ENCODE measurements at regions not wholly inside any gene's neighbourhood (a gene's known extent, or its start where the extent isn't known, plus 50 kb on each side); places are given as distances from the start of the nearest gene placed in this dataset.
A peak's percentile ranks its signal among the peaks of the same experiment; 100 is the strongest.

DNA sequence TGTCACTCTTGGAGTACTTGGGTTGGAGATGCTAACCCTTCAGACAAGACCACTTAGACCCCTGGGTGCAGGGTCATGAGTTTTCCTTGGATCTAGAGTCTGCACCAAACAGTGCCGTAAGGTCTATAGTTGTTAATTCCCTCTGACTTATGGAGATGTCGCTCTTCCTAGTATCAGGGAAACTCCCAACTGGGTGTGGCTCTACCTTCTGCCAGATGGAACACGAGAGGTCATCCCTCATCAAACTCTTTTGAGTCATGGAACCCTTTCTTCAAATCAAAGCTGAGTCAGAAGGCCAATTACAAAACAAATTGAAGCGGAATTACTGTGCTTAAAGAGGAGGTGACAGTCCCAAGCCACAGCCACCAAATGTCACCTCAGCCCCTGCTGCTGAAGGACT, 514.9 kb upstream of the PROK2 start:
- no peak for DNase-seq (ENCODE audit: low spot score)

- DNase-seq (ENCODE audit: low spot score), result no peak
Observed at GRCh38 chr3:72299321-72299802, 514.4 kb upstream of the PROK2 start.

GRCh38 chr3:72298201-72299152, 513.5 kb upstream of the PROK2 start:
- no peak for DNase-seq (ENCODE audit: low spot score)

DNA sequence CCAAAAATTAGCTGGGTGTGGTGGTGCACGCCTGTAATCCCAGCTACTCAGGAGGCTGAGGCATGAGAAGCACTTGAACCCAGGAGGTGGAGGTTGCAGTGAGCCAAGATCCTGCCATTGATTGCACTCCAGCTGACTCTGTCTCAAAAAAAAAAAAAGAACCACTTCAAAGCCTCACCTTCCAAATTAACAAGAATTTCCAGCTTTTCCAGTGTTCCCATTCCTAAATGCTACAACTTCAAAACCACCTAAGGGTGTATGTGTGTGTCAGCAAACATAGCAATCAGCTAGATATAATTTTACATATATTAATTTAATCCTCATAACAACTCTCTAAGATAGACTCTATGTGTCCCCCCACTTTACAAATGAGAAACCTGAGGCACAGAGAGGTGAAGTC, 512.5 kb upstream of the PROK2 start:
- no peak for DNase-seq (ENCODE audit: low spot score)

- no peak for DNase-seq (ENCODE audit: low spot score)
Observed at GRCh38 chr3:72296477-72297111, 511.6 kb upstream of the PROK2 start.

DNA sequence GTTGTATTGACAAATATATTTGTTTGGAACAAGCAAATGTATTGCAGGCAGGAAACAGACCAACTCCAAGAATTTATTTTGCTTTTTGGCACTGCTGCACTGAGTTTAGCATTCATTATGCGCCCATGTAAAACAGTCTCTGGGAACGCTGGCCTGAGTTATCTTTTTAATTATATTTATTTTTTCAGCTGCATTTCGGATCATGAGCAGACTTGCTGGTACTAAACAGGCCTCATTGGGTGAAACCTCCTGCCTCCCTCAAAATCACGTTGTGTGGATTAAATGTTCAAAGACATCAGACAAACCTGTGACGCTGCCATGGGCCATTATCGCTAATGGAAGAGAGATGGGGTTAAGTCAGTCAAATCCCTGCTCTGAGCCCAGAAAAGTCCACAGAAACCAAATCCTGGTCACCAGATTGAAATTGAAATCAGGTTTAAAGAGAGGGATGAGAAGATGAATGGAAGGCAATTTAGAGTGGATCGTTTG, 511.1 kb upstream of the PROK2 start:
- no peak for DNase-seq (ENCODE audit: low spot score)

DNA sequence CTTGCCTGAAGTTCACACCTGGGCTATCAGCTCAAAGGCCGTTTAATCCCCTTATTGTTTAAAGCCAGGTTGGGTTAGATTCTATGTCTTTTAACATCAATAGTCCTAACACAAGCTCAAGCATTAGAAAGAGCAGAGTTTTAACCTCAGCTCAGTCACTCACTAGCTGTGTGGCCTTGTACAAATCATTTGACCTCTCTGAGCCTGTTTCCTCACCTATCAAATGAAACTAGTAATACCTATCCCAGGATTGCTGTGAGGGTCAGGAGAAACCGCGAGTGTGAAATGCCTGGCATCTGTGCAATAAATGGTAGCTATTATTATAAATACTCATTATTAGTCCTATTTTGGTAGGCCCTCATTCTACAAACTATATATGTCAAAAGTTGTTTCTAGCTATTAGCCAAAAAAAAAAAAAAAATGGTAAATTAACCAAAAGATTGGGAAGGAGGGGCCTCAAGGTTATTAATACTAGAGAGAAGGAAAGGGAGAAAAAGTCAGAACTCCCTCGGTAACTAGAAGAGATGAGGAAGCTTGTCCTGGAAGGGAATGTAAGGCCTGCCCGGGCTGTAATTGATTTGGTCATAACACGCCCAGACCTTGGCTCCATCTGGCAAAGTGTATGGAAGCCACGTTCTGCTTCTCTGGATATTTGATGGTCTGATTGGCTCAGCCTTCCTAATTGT, 510.5 kb upstream of the PROK2 start:
- no peak for DNase-seq (ENCODE audit: low spot score)

GRCh38 chr3:72290859-72291638, 506.1 kb upstream of the PROK2 start:
- DNase-seq (ENCODE audit: low spot score), result peak; percentile 25

DNA sequence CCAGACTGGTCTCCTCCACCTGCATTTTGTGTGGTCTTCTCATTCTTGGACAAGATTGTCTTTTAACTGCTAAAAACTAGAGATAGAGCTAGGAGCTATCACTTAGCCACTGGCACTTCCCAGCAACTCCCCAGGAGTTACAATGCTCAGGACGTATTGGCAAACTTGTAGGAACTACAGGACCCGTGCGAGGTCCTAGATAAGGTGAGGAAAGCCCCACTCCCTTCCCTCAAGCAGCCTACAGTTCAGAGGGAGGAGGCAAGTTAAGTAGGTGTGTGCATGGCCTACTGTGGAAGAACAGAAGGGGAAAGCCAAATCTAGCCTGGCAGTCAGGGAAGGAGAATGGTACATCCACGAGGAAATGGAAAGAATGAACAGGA, 504.7 kb upstream of the PROK2 start:
- DNase-seq (ENCODE audit: low spot score), result peak; percentile 73

GRCh38 chr3:72288955-72289691, 504.2 kb upstream of the PROK2 start:
- DNase-seq (ENCODE audit: low spot score), result peak; percentile 95

GRCh38 chr3:72287956-72288355, 503.0 kb upstream of the PROK2 start:
- DNase-seq (ENCODE audit: low spot score), result peak; percentile 32

DNA sequence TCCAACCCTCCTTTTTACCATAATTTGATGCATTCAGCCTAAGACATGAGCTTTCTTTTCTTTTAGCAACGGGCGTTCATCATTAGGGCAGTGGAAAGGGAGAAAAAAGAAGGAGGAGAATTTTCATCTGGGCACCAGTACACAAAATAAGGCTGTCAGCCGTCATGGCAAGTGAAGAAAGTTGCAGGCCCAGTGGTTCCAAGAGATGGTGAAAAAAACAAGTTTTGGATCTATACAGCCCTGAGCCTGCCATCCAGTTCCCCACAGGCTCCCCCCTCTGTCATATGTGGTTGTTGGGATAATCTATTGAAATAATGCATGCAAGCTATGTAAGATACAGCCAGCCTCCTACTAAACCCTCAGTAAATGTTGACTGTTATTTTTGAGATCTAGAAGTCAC, 500.6 kb upstream of the PROK2 start:
- no peak for DNase-seq (ENCODE audit: low spot score)

DNA sequence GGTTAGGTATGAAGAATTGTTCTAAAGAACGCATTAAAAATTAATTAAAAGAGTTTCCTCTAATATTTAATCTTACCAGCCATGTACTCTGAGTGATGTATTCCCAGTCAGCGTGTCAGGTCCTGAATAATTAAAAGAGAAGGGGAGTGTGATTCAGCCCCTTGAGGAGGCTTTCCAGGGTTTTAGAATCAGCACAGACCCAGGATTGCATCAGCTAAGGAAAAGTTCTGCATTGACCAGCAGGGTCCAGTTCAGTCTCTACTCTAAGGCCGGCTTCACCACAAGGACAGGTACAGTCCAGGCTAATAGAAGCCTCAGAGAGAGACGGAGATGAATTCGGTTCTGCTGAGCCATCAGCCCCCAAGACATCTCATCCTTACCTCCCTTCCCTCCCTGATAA, 499.5 kb upstream of the PROK2 start:
- DNase-seq (ENCODE audit: low spot score), result no peak

DNA sequence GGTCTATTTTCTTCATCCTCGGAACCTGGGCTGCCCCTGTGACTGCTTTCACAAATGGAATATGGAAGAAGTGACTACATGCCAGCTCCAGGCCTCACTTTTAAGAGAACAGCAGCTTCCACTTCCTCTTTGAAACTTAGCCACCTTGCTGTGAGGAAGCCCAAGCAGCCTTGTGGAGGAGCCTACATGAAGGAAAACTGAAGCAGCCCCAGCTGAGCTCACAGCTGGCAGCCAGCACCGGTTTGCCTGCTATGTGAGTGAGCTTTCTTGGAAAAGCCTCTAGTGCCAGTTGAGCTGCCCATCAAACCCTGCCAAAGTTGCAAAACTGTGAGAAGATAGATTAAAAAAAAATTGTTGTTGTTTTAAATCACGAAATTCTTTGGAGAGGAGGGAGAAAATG, 498.0 kb upstream of the PROK2 start:
- DNase-seq (ENCODE audit: low spot score), result no peak

DNA sequence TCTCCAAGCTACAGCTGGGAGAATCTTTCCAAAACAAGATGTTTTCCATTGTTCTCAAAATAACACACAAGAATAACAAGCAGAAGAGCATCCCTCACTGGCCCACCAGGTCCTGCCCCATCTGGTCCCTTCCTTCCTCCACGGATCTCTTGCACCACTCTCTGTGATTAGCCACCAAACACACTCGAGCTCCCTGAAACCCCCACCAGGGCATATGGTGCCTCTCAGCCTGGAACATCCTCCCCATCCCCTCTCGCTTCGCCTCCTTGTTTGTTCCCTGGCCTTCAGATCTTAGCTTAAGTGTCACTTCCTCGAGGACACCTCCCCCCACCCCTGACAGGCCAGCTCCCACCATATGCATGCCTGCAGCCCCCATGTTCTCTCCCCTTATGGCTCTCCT, 496.6 kb upstream of the PROK2 start:
- DNase-seq (ENCODE audit: low spot score), result no peak

DNA sequence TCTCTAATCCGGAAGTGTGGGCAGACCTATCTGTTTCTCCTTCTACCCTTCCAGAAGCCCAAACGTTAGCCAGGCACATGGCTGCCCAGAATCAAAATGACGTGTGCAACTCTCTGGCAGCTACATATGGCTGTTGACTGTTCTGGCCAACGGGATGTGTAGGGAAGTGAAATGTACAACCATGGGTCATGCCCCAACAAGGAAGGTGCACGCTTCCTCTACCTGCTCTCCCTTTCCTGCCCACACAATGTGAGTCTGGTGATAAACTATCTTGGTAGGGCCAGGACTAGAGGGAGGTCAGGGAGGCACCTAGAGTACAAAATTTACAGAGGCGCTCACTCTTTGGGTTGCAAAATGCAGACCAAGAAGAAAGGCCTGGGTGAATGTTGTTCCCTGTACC, 495.9 kb upstream of the PROK2 start:
- DNase-seq (ENCODE audit: low spot score), result no peak

DNA sequence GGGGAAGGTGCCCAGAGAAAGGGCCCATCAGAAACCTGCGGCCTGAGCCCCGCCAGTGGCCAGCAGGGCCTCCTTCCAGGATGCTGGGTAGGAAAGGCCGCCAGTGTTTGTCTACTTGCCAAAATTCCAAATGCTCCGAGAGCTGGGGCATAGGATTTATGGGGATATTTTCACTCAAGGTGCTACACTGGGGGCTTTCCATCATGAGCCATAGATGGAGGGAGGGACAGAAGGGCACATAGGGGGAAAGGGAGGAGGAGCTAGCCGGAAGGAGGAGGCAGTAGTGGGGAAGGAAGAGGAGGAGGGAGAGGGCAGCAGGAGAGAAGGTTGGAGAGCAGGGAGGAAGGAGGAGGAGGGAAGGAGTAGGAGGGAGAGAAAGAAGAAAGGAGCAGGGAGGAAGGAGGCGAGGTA, 494.7 kb upstream of the PROK2 start:
- no peak for DNase-seq (ENCODE audit: low spot score)

DNA sequence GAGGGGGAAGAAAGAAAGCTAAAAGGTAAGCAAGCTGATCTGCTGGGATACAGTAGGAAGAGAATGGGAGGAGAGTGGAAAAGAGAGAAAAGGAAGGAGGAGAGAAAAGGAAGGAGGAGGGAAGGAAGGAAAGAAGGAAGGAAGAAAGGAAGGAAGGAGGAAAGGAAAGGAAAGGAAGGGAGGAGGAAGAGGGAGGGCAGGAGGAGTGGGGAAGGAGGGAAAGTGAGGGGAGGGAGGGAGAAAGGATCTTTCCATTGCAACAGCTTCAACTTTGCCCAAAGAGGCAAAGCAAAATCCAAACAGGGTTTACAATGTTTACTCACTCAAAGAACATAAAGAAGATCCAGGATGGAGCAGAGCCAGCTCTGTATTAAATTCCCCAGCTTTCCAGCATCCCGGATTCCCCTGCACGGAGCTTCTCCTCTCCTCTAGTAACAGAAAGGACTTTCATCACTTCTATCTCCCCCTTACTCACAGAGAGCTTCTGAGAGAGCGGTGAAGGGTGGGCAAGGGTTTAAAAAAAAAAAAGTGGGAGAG, 494.2 kb upstream of the PROK2 start:
- no peak for DNase-seq (ENCODE audit: low spot score)

DNA sequence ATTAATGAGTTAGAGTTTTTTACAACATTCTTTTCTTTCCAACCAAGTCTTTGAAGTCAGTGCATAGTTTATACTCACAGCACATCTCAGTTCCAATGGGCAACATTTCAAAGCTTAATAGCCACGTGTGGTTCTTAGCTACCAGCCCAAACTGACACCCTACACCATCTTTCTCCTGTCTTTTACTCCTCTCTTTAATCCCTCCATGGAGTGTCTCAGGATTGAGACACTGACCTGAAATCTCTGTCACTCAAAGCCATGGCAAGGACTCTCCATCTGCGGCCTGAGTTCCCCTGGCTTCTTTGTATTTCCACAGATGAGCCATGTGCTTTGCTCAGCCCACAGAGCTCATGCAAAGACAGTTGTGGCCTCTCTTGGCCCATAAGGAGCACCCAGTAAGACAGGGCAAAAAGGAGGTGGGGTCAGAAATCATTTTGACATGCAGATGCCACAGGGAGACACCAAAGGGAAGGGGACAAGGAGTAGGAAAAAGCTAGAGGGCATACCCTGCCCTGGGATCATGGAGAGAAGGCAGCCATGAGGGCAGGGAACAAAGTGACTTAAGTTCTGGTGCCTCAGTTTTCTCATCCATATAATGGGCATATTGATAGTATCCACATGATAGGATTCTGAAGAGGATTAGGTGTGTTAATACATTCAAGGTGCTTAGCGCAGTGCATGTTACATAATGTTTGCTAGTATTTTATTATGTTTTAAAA, 493.6 kb upstream of the PROK2 start:
- no peak for DNase-seq (ENCODE audit: low spot score)

DNA sequence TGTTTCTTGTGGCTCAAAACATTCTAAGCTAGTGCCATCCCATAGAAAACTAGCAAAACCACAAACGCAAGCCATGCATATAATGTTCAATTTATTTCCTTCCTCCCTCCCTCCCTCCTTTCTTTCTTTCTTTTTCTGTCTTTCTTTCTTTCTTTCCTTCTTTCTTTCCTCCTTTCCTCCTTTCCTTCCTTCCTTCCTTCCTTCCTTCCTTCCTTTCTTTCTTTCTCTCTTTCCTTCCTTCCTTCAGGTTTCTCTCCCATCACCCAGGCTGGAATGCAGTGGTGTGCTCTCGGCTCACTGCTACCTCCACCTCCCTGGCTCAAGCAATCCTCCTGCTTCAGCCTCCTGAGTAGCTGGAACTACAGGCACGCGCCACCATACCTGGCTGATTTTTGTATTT, 492.8 kb upstream of the PROK2 start:
- no peak for DNase-seq (ENCODE audit: low spot score)
